ENCODE measurements at regions not wholly inside any gene's neighbourhood (a gene's known extent, or its start where the extent isn't known, plus 50 kb on each side); places are given as distances from the start of the nearest gene placed in this dataset.
A peak's percentile ranks its signal among the peaks of the same experiment; 100 is the strongest.
"Not testable (repeated sequence)": the region's sequence is repeated elsewhere in the genome, so short reads cannot be mapped to it uniquely, and the experiment has no call there.

- TF ChIP-seq CTCF (IDR thresholded peaks at IDR 0.05), result no peak
- Histone ChIP-seq H3K36me3 (ENCODE audit: insufficient read depth in 1 of 2, low read depth in 1 of 2) (no peaks in the 10 kb centered on the region), H3K27me3 (ENCODE audit: insufficient read depth in 3 of 3, low read length in 2 of 3) (no peaks in the 10 kb centered on the region), H3K4me1 (peaks cover 9% of the 10 kb centered on the region), H3K9me3 (no peaks in the 10 kb centered on the region), H3K4me3 (no peak overlapping the region), H3K27ac (no peak overlapping the region)
- DNase-seq, result no peak
- ATAC-seq, result no peak
- intact Hi-C loops (cut with DNase I), result no loop called here
- 97 to 100% (median 97%) methylated on average over 2 of the region's 2 CpGs for WGBS, 3 donors
Observed at GRCh38 chr5:114123654-114124053, 238.2 kb upstream of the KCNN2 start.

GRCh38 chr5:114146398-114146797 is 215.5 kb upstream of the KCNN2 start:
- DNase-seq (no peak), ATAC-seq (no peak)
- TF ChIP-seq CTCF (IDR thresholded peaks at IDR 0.05), result no peak
- H3K4me1 ChIP-seq, result no peaks in the 10 kb centered on the region
- no peak overlapping the region for H3K27ac ChIP-seq
- no peaks in the 10 kb centered on the region for H3K9me3 ChIP-seq
- no peak overlapping the region for H3K4me3 ChIP-seq
- H3K36me3 ChIP-seq (ENCODE audit: insufficient read depth in 1 of 2, low read depth in 1 of 2), result no peaks in the 10 kb centered on the region
- 59 to 72% (median 64%) methylated on average over 3 of the region's 3 CpGs for WGBS, 3 donors
- H3K27me3 ChIP-seq (ENCODE audit: insufficient read depth in 3 of 3, low read length in 2 of 3), result no peaks in the 10 kb centered on the region
- intact Hi-C loops (cut with DNase I), result no loop called here

- H3K4me1 ChIP-seq, result peaks cover 3% of the 10 kb centered on the region
- H3K27me3 ChIP-seq (ENCODE audit: insufficient read depth in 3 of 3, low read length in 2 of 3), result no peaks in the 10 kb centered on the region
- no peak overlapping the region for H3K27ac ChIP-seq
- DNase-seq (no peak), ATAC-seq (no peak)
- H3K9me3 ChIP-seq, result no peaks in the 10 kb centered on the region
- intact Hi-C loops (cut with DNase I), result no loop called here
- H3K4me3 ChIP-seq, result no peak overlapping the region
- H3K36me3 ChIP-seq (ENCODE audit: insufficient read depth in 1 of 2, low read depth in 1 of 2), result no peaks in the 10 kb centered on the region
- no peak for TF ChIP-seq CTCF (IDR thresholded peaks at IDR 0.05)
- 66 to 81% (median 73%) methylated on average over 3 of the region's 3 CpGs for WGBS, 3 donors
Observed at GRCh38 chr5:114148253-114148652, 213.6 kb upstream of the KCNN2 start.

GRCh38 chr5:114148728-114149127 is 213.1 kb upstream of the KCNN2 start:
- H3K4me3 ChIP-seq; intact Hi-C loops (cut with DNase I); ATAC-seq; H3K9me3 ChIP-seq; H3K27me3 ChIP-seq (ENCODE audit: insufficient read depth in 3 of 3, low read length in 2 of 3); H3K27ac ChIP-seq; DNase-seq; H3K36me3 ChIP-seq (ENCODE audit: insufficient read depth in 1 of 2, low read depth in 1 of 2); H3K4me1 ChIP-seq: not testable (repeated sequence)
- WGBS, 3 donors, result 65 to 77% (median 73%) methylated on average over 3 of the region's 3 CpGs

GRCh38 chr5:114152656-114153360 is 209.1 kb upstream of the KCNN2 start:
- H3K36me3 ChIP-seq (ENCODE audit: insufficient read depth in 1 of 2, low read depth in 1 of 2), result no peaks in the 10 kb centered on the region
- H3K27me3 ChIP-seq (ENCODE audit: insufficient read depth in 3 of 3, low read length in 2 of 3), result no peaks in the 10 kb centered on the region
- H3K4me3 ChIP-seq, result no peak overlapping the region
- 67 to 79% (median 73%) methylated on average over 8 of the region's 8 CpGs for WGBS, 3 donors
- no peak for DNase-seq
- H3K9me3 ChIP-seq, result no peaks in the 10 kb centered on the region
- intact Hi-C loops (cut with DNase I), result no loop called here
- peaks cover 7% of the 10 kb centered on the region for H3K4me1 ChIP-seq
- no peak for TF ChIP-seq CTCF (IDR thresholded peaks at IDR 0.05)
- ATAC-seq, result peak in 3 of 4 donors; percentile 56 to 87 (median 63)
- H3K27ac ChIP-seq, result no peak overlapping the region
